Tibial artery (tissue), 4 donors: ENCODE measurements at regions not wholly inside any gene's neighbourhood (a gene's known extent, or its start where the extent isn't known, plus 50 kb on each side); places are given as distances from the start of the nearest gene placed in this dataset.

Source experiments
- DNase-seq, 2 donors: peaks; one replicate each; pipeline ENCODE4 v3.0.0-alpha.2; 2019
- H3K27ac ChIP-seq, 2 donors: fragments of 200-600 bp; sonication (generic) in 1 of 2; 1 replicate in 1 of 2; 2 replicates in 1 of 2; pipeline ENCODE4 v1.5.1; 2018 to 2019; ENCODE audit warnings: mild to moderate bottlenecking in 1 of 2
- H3K27me3 ChIP-seq, 2 donors: fragments of 200-600 bp; sonication (generic) in 1 of 2; one replicate each; pipeline versions ENCODE4 v1.5.1 to v1.6.0; 2016 to 2019
- H3K36me3 ChIP-seq, 3 donors: fragments of 200-600 bp; sonication (generic) in 2 of 3; one replicate each; pipeline ENCODE4 v1.5.1; 2016 to 2019; ENCODE audit warnings: mild to moderate bottlenecking in 2 of 3
- H3K4me1 ChIP-seq, 4 donors: fragments of 200-600 bp; sonication (generic) in 2 of 4; 1 replicate in 3 of 4; 2 replicates in 1 of 4; pipeline ENCODE4 v1.5.1; 2016 to 2019
- H3K4me3 ChIP-seq, 2 donors: fragments of 200-600 bp; sonication (generic) in 1 of 2; 1 replicate in 1 of 2; 2 replicates in 1 of 2; pipeline ENCODE4 v1.5.1; 2018 to 2019; ENCODE audit warnings: mild to moderate bottlenecking in 2 of 2
- H3K9me3 ChIP-seq, 3 donors: fragments of 200-600 bp; sonication (generic) in 1 of 3; one replicate each; pipeline ENCODE4 v1.5.1; 2016 to 2019
- intact Hi-C: fragments of 100-400 bp; cut with DNase I; formaldehyde crosslinking; loops from one replicate; pipeline ENCODE4 v1.15.0; 2023; ENCODE audit warnings: low total_unique reads
- TF ChIP-seq, protein P1 (sequence below), 2 experiments: fragments of 200-600 bp in 1 of 2; fragments of 450-650 bp in 1 of 2; IDR thresholded peaks; one replicate each; pipeline ENCODE4 v1.5.1; 2017 to 2019; ENCODE audit warnings: antibody characterized with exemption in 2 of 2, mild to moderate bottlenecking in 1 of 2, moderate library complexity in 1 of 2

DNA sequence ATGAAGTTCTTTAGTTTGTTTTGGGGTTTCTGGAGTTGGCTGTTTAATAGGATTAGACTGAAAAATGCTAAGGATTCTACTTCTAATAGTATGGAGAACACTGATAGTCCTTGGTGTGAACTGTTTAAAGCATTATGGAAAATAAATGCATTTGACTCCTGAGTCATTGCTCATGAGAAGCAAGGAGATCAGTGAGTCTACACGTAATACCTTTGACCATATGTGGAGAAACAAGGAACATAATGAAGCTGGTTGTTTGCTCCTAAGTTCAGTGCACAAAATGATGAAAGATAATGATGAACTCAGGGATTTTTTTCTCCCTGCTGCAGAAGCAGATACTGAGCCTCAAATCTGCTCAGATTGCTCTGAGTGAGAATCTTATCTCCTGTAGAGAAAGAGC is 158.9 kb upstream of the COL11A1 start:
- no peaks in the 10 kb centered on the region for H3K27me3 ChIP-seq
- DNase-seq, result no peak
- intact Hi-C loops, result no loop called here
- H3K27ac ChIP-seq, result no peak overlapping the region
- no peak overlapping the region for H3K4me3 ChIP-seq
- H3K36me3 ChIP-seq, result no peaks in the 10 kb centered on the region
- no peaks in the 10 kb centered on the region for H3K4me1 ChIP-seq
- no peaks in the 10 kb centered on the region for H3K9me3 ChIP-seq
- TF ChIP-seq, protein P1, sequence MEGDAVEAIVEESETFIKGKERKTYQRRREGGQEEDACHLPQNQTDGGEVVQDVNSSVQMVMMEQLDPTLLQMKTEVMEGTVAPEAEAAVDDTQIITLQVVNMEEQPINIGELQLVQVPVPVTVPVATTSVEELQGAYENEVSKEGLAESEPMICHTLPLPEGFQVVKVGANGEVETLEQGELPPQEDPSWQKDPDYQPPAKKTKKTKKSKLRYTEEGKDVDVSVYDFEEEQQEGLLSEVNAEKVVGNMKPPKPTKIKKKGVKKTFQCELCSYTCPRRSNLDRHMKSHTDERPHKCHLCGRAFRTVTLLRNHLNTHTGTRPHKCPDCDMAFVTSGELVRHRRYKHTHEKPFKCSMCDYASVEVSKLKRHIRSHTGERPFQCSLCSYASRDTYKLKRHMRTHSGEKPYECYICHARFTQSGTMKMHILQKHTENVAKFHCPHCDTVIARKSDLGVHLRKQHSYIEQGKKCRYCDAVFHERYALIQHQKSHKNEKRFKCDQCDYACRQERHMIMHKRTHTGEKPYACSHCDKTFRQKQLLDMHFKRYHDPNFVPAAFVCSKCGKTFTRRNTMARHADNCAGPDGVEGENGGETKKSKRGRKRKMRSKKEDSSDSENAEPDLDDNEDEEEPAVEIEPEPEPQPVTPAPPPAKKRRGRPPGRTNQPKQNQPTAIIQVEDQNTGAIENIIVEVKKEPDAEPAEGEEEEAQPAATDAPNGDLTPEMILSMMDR (IDR thresholded peaks at IDR 0.05), result no peak

GRCh38 chr1:103266036-103266435 is 157.7 kb upstream of the COL11A1 start:
- Histone ChIP-seq H3K4me3 (no peak overlapping the region), H3K4me1 (no peaks in the 10 kb centered on the region), H3K36me3 (no peaks in the 10 kb centered on the region), H3K9me3 (no peaks in the 10 kb centered on the region), H3K27ac (no peak overlapping the region), H3K27me3 (no peaks in the 10 kb centered on the region)
- TF ChIP-seq, protein P1 (IDR thresholded peaks at IDR 0.05), result no peak
- no peak for DNase-seq
- intact Hi-C loops, result no loop called here

DNA sequence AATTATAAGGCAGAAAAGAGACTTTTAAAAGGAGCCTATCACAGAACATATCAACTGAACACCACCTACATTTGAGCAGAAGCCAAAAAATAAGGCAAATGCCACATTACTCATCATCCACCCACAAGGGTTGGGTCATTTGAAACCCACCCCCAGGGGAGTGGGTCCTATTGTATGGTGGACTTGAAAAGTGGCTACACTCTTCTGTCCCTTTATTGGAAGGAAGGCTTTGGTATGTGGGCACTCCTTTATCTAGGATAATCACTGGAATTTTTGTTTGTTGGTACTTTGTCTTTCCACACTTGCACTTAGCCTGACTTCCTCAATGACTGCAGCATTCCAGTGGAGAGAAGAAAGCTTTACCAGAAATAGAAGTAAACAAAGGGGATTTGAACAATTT is 157.2 kb upstream of the COL11A1 start:
- TF ChIP-seq, protein P1 (IDR thresholded peaks at IDR 0.05), result no peak
- H3K27me3 ChIP-seq, result no peaks in the 10 kb centered on the region
- H3K27ac ChIP-seq, result no peak overlapping the region
- no peaks in the 10 kb centered on the region for H3K9me3 ChIP-seq
- no peaks in the 10 kb centered on the region for H3K4me1 ChIP-seq
- DNase-seq, result no peak
- intact Hi-C loops, result no loop called here
- H3K4me3 ChIP-seq, result no peak overlapping the region
- no peaks in the 10 kb centered on the region for H3K36me3 ChIP-seq

DNA sequence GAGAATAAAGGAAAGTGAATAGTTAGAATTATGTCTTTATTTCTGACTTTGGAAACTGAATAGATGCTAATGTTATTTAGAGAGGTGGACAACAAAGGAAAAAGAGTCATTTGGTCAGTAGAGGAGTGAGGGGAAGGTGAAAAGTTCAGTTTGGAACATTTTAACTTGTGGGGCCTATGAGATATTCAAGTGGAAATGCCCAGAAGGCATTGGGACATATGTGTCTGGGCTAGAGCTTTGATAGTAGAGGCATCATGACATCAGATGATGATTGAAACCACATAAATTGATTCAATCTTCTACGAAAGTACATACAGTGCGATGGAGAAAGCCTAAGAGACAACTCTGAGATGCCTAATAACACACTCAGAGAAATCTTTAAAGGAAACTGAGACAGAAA is 151.7 kb upstream of the COL11A1 start:
- TF ChIP-seq, protein P1 (IDR thresholded peaks at IDR 0.05), result no peak

DNA sequence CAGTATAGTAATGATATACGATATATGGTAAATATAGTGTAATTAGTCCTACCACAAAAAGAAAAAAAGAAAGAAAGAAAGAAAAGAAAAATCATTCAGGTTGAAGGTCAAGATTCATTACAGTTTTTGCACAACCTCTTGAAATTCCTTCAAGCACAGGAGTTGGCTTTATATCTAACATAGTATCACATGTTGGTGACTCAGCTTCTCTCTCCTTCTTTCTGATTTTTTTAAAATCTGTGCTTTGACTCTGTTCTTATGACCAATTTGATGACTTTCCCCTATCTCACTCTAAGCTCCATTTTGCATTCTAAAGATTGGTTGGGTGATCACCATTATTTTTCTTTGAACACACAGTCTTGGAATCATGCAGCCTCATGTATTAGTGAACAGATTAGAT is 148.2 kb upstream of the COL11A1 start:
- H3K36me3 ChIP-seq, result no peaks in the 10 kb centered on the region
- TF ChIP-seq, protein P1 (IDR thresholded peaks at IDR 0.05), result no peak

More for the DNA sequence above, 151.7 kb upstream of the COL11A1 start:
- Histone ChIP-seq H3K27ac (no peak overlapping the region), H3K4me3 (no peak overlapping the region), H3K27me3 (no peaks in the 10 kb centered on the region), H3K4me1 (no peaks in the 10 kb centered on the region), H3K36me3 (no peaks in the 10 kb centered on the region), H3K9me3 (no peaks in the 10 kb centered on the region)
- DNase-seq, result no peak
- intact Hi-C loops, result no loop called here

DNA sequence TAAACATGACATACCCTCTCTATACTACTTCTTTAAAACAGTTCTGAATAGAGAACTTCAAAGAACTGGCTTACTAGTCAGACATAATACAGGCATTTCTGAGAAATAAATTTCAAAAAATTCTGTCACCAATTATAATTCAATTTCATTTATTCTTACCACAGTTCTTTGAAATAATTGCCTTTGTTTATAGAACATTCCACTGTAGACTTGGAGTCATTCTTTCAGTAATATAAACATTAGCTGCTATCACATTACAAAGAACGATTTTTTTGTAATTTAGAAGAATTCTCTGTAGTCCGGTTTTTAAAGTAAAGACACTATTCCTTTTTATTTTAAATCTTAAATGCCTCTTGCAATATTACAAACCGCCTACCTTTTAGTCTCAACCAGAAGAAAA is 146.4 kb upstream of the COL11A1 start:
- no peak for DNase-seq
- TF ChIP-seq, protein P1 (IDR thresholded peaks at IDR 0.05), result no peak
- Histone ChIP-seq H3K36me3 (no peaks in the 10 kb centered on the region), H3K27ac (no peak overlapping the region), H3K27me3 (no peaks in the 10 kb centered on the region), H3K4me3 (no peak overlapping the region), H3K9me3 (no peaks in the 10 kb centered on the region), H3K4me1 (no peaks in the 10 kb centered on the region)
- intact Hi-C loops, result no loop called here

More for the DNA sequence above, 148.2 kb upstream of the COL11A1 start:
- Histone ChIP-seq H3K4me3 (no peak overlapping the region), H3K9me3 (no peaks in the 10 kb centered on the region), H3K4me1 (no peaks in the 10 kb centered on the region), H3K27me3 (no peaks in the 10 kb centered on the region), H3K27ac (no peak overlapping the region)
- intact Hi-C loops, result no loop called here
- no peak for DNase-seq
